ENCODE measurements at regions not wholly inside any gene's neighbourhood (a gene's known extent, or its start where the extent isn't known, plus 50 kb on each side); places are given as distances from the start of the nearest gene placed in this dataset.

GRCh38 chr2:119082821-119083400 lies 75.6 kb downstream of the C1QL2 start:
- ChIA-PET POLR2A (no interaction called here), CTCF (no interaction called here)
- no peak for DNase-seq (ENCODE audit: extremely low spot score)
- TF ChIP-seq FOXM1 (IDR thresholded peaks at IDR 0.05; ENCODE audit: borderline replicate concordance): no peak
- TF ChIP-seq SP1 (IDR thresholded peaks at IDR 0.05): no peak
- TF ChIP-seq ELF4 (IDR thresholded peaks at IDR 0.05): no peak
- TF ChIP-seq ARNT (IDR thresholded peaks at IDR 0.05): no peak
- no peak for TF ChIP-seq SUZ12 (IDR thresholded peaks at IDR 0.05)
- TF ChIP-seq FOXA1 (IDR thresholded peaks at IDR 0.05): no peak
- no peak for TF ChIP-seq BHLHE40 (IDR thresholded peaks at IDR 0.05; ENCODE audit: borderline replicate concordance)
- TF ChIP-seq TARDBP (IDR thresholded peaks at IDR 0.05): no peak
- TF ChIP-seq CTBP1 (IDR thresholded peaks at IDR 0.05; ENCODE audit: borderline replicate concordance): no peak
- no peak for TF ChIP-seq NFRKB (IDR thresholded peaks at IDR 0.05)
- TF ChIP-seq HDGF (IDR thresholded peaks at IDR 0.05; ENCODE audit: borderline replicate concordance): no peak
- no peak for TF ChIP-seq L3MBTL2 (conservative IDR thresholded peaks at IDR 0.05)
- TF ChIP-seq LEF1 (IDR thresholded peaks at IDR 0.05; ENCODE audit: borderline replicate concordance): no peak
- TF ChIP-seq FOXK2 (IDR thresholded peaks at IDR 0.05): no peak
- TF ChIP-seq ZNF384 (IDR thresholded peaks at IDR 0.05): no peak
- TF ChIP-seq PKNOX1 (IDR thresholded peaks at IDR 0.05): no peak

- no peak for DNase-seq (ENCODE audit: extremely low spot score)
- CTCF ChIA-PET: no interaction called here
- TF ChIP-seq FOXM1 (IDR thresholded peaks at IDR 0.05; ENCODE audit: borderline replicate concordance) (no peak), TARDBP (IDR thresholded peaks at IDR 0.05) (no peak), SUZ12 (IDR thresholded peaks at IDR 0.05) (no peak), CTBP1 (IDR thresholded peaks at IDR 0.05; ENCODE audit: borderline replicate concordance) (no peak), NFRKB (IDR thresholded peaks at IDR 0.05) (no peak), ELF4 (IDR thresholded peaks at IDR 0.05) (no peak), FOXK2 (IDR thresholded peaks at IDR 0.05) (no peak), ZNF384 (IDR thresholded peaks at IDR 0.05) (no peak), HDGF (IDR thresholded peaks at IDR 0.05; ENCODE audit: borderline replicate concordance) (no peak), BHLHE40 (IDR thresholded peaks at IDR 0.05; ENCODE audit: borderline replicate concordance) (no peak), ARNT (IDR thresholded peaks at IDR 0.05) (no peak), SP1 (IDR thresholded peaks at IDR 0.05) (no peak), L3MBTL2 (conservative IDR thresholded peaks at IDR 0.05) (no peak), PKNOX1 (IDR thresholded peaks at IDR 0.05) (no peak), FOXA1 (IDR thresholded peaks at IDR 0.05) (no peak), LEF1 (IDR thresholded peaks at IDR 0.05; ENCODE audit: borderline replicate concordance) (no peak)
- POLR2A ChIA-PET: no interaction called here
Observed at GRCh38 chr2:119078796-119079195, 79.8 kb downstream of the C1QL2 start.

- DNase-seq (ENCODE audit: extremely low spot score): no peak
- TF ChIP-seq ARNT (IDR thresholded peaks at IDR 0.05) (no peak), SUZ12 (IDR thresholded peaks at IDR 0.05) (no peak), FOXK2 (IDR thresholded peaks at IDR 0.05) (no peak), TARDBP (IDR thresholded peaks at IDR 0.05) (no peak), ELF4 (IDR thresholded peaks at IDR 0.05) (no peak), HDGF (IDR thresholded peaks at IDR 0.05; ENCODE audit: borderline replicate concordance) (no peak), LEF1 (IDR thresholded peaks at IDR 0.05; ENCODE audit: borderline replicate concordance) (no peak), L3MBTL2 (conservative IDR thresholded peaks at IDR 0.05) (no peak), ZNF384 (IDR thresholded peaks at IDR 0.05) (no peak), CTBP1 (IDR thresholded peaks at IDR 0.05; ENCODE audit: borderline replicate concordance) (no peak), FOXM1 (IDR thresholded peaks at IDR 0.05; ENCODE audit: borderline replicate concordance) (no peak), BHLHE40 (IDR thresholded peaks at IDR 0.05; ENCODE audit: borderline replicate concordance) (no peak)
- ChIA-PET POLR2A (no interaction called here), CTCF (no interaction called here)
Observed at GRCh38 chr2:119076713-119077112, 81.8 kb downstream of the C1QL2 start.

GRCh38 chr2:119073213-119073612 lies 85.3 kb downstream of the C1QL2 start:
- TF ChIP-seq NFRKB (IDR thresholded peaks at IDR 0.05) (no peak), FOXA1 (IDR thresholded peaks at IDR 0.05) (no peak), PKNOX1 (IDR thresholded peaks at IDR 0.05) (no peak), HDGF (IDR thresholded peaks at IDR 0.05; ENCODE audit: borderline replicate concordance) (no peak), ARNT (IDR thresholded peaks at IDR 0.05) (no peak), LEF1 (IDR thresholded peaks at IDR 0.05; ENCODE audit: borderline replicate concordance) (no peak), ZNF384 (IDR thresholded peaks at IDR 0.05) (no peak), L3MBTL2 (conservative IDR thresholded peaks at IDR 0.05) (no peak), SUZ12 (IDR thresholded peaks at IDR 0.05) (no peak), FOXK2 (IDR thresholded peaks at IDR 0.05) (no peak)
- CTCF ChIA-PET: no interaction called here
- no peak for DNase-seq (ENCODE audit: extremely low spot score)
- POLR2A ChIA-PET: no interaction called here

GRCh38 chr2:119071476-119071875 lies 87.1 kb downstream of the C1QL2 start:
- no peak for DNase-seq (ENCODE audit: extremely low spot score)
- TF ChIP-seq SP1 (IDR thresholded peaks at IDR 0.05) (no peak), FOXA1 (IDR thresholded peaks at IDR 0.05) (no peak), LEF1 (IDR thresholded peaks at IDR 0.05; ENCODE audit: borderline replicate concordance) (no peak), NFRKB (IDR thresholded peaks at IDR 0.05) (no peak), PKNOX1 (IDR thresholded peaks at IDR 0.05) (no peak), CTBP1 (IDR thresholded peaks at IDR 0.05; ENCODE audit: borderline replicate concordance) (no peak), L3MBTL2 (conservative IDR thresholded peaks at IDR 0.05) (no peak), ARNT (IDR thresholded peaks at IDR 0.05) (no peak)
- CTCF ChIA-PET: no interaction called here
- POLR2A ChIA-PET: no interaction called here

Measured in HEK293T (cell line).